WTC11 (cell line): ENCODE measurements at regions not wholly inside any gene's neighbourhood (a gene's known extent, or its start where the extent isn't known, plus 50 kb on each side); places are given as distances from the start of the nearest gene placed in this dataset.

Experiments used
- ATAC-seq: fragments of 200-7000 bp; cut with Tn5 transposase; 2 replicates; pipeline ENCODE4 v1.10.0; 2021; ENCODE audit warnings: mild to moderate bottlenecking, moderate library complexity
- CTCF ChIA-PET: fragments of 300-600 bp; sonication (Branson Sonifier 250); formaldehyde crosslinking; loops from one replicate; lab custom pipeline; 2021; ENCODE audit warnings: antibody characterized with exemption; lab: Charles Lee
- POLR2A ChIA-PET: fragments of 350-600 bp; sonication (Branson Sonifier 250); formaldehyde crosslinking; loops from one replicate; lab custom pipeline; 2021; ENCODE audit warnings: antibody characterized with exemption; lab: Charles Lee
- DNase-seq: peaks from one replicate; pipeline ENCODE4 v3.0.0; 2021; ENCODE audit warnings: low spot score
- H3K27ac Mint-ChIP-seq: 2 replicates; pipeline ENCODE4 v1.8.0; 2021; ENCODE audit warnings: mixed read lengths
- H3K27me3 Mint-ChIP-seq: 2 replicates; pipeline ENCODE4 v1.8.0; 2021; ENCODE audit warnings: low read depth, mild to moderate bottlenecking, moderate library complexity, mixed read lengths
- H3K36me3 Mint-ChIP-seq: 2 replicates; pipeline ENCODE4 v1.8.0; 2021; ENCODE audit warnings: mixed read lengths
- H3K4me1 Mint-ChIP-seq: 2 replicates; pipeline ENCODE4 v1.8.0; 2022; ENCODE audit warnings: mixed read lengths
- H3K4me3 Mint-ChIP-seq: 2 replicates; pipeline ENCODE4 v1.8.0; 2021; ENCODE audit warnings: mild to moderate bottlenecking, moderate library complexity, mixed read lengths
- H3K9me3 Mint-ChIP-seq: 2 replicates; pipeline ENCODE4 v1.8.0; 2021; ENCODE audit warnings: mixed read lengths
- CBFB ChIP-seq: sonication (generic); formaldehyde crosslinking; IDR thresholded peaks from 2 replicates; pipeline ENCODE4 v1.8.1; 2022; ENCODE audit warnings: mild to moderate bottlenecking, low read depth, missing genetic modification reagents
- CREB1 ChIP-seq: sonication (generic); formaldehyde crosslinking; IDR thresholded peaks from 2 replicates; pipeline ENCODE4 v1.8.0; 2023; ENCODE audit warnings: mild to moderate bottlenecking, missing genetic modification reagents
- E2F1 ChIP-seq: sonication (generic); formaldehyde crosslinking; IDR thresholded peaks from 2 replicates; pipeline ENCODE4 v1.8.0; 2022; ENCODE audit warnings: mild to moderate bottlenecking, missing genetic modification reagents
- ESRRA ChIP-seq: sonication (generic); formaldehyde crosslinking; IDR thresholded peaks from 2 replicates; pipeline ENCODE4 v1.8.1; 2022; ENCODE audit warnings: mild to moderate bottlenecking, missing genetic modification reagents, borderline replicate concordance
- FOXP4 ChIP-seq: sonication (generic); formaldehyde crosslinking; IDR thresholded peaks from 2 replicates; pipeline ENCODE4 v1.8.0; 2022; ENCODE audit warnings: mild to moderate bottlenecking, missing genetic modification reagents
- GABPB1 ChIP-seq: sonication (generic); formaldehyde crosslinking; IDR thresholded peaks from 2 replicates; pipeline ENCODE4 v1.8.1; 2023; ENCODE audit warnings: mild to moderate bottlenecking, missing genetic modification reagents
- KAT7 ChIP-seq: sonication (generic); formaldehyde crosslinking; IDR thresholded peaks from 2 replicates; pipeline ENCODE4 v1.8.1; 2023; ENCODE audit warnings: missing genetic modification reagents, mild to moderate bottlenecking, borderline replicate concordance
- MAX ChIP-seq: sonication (generic); formaldehyde crosslinking; IDR thresholded peaks from 2 replicates; pipeline ENCODE4 v1.8.0; 2022; ENCODE audit warnings: mild to moderate bottlenecking, missing genetic modification reagents
- MLX ChIP-seq: sonication (generic); formaldehyde crosslinking; IDR thresholded peaks from 2 replicates; pipeline ENCODE4 v1.8.1; 2023; ENCODE audit warnings: mild to moderate bottlenecking, missing genetic modification reagents, moderate library complexity
- MYBL2 ChIP-seq: sonication (generic); formaldehyde crosslinking; IDR thresholded peaks from 2 replicates; pipeline ENCODE4 v1.8.1; 2023; ENCODE audit warnings: mild to moderate bottlenecking, moderate library complexity, missing genetic modification reagents
- NFE2L1 ChIP-seq: sonication (generic); formaldehyde crosslinking; IDR thresholded peaks from 2 replicates; pipeline ENCODE4 v1.8.1; 2023; ENCODE audit warnings: missing genetic modification reagents
- NFYB ChIP-seq: sonication (generic); formaldehyde crosslinking; conservative IDR thresholded peaks from 2 replicates; pipeline ENCODE4 v1.8.0; 2022; ENCODE audit warnings: low read depth, missing genetic modification reagents
- NR2C2 ChIP-seq: sonication (generic); formaldehyde crosslinking; IDR thresholded peaks from 2 replicates; pipeline ENCODE4 v1.8.0; 2022; ENCODE audit warnings: mild to moderate bottlenecking, missing genetic modification reagents
- PRRX2 ChIP-seq: fragments of 250-450 bp; sonication (Bioruptor Pico); IDR thresholded peaks from 2 replicates; pipeline ENCODE4 v1.8.0; 2021; ENCODE audit warnings: mild to moderate bottlenecking
- RELA ChIP-seq: sonication (generic); formaldehyde crosslinking; IDR thresholded peaks from 2 replicates; pipeline ENCODE4 v1.8.1; 2022; ENCODE audit warnings: missing genetic modification reagents, mild to moderate bottlenecking, borderline replicate concordance
- SMAD3 ChIP-seq: sonication (generic); formaldehyde crosslinking; IDR thresholded peaks from 2 replicates; pipeline ENCODE4 v1.8.0; 2022; ENCODE audit warnings: missing genetic modification reagents, mild to moderate bottlenecking, borderline replicate concordance
- SMAD4 ChIP-seq: sonication (generic); formaldehyde crosslinking; IDR thresholded peaks from 2 replicates; pipeline ENCODE4 v1.8.0; 2022; ENCODE audit warnings: mild to moderate bottlenecking, missing genetic modification reagents
- TEAD4 ChIP-seq: sonication (generic); formaldehyde crosslinking; IDR thresholded peaks from 2 replicates; pipeline ENCODE4 v1.8.0; 2022; ENCODE audit warnings: mild to moderate bottlenecking, missing genetic modification reagents
- TP53 ChIP-seq: sonication (generic); formaldehyde crosslinking; IDR thresholded peaks from 2 replicates; pipeline ENCODE4 v1.8.1; 2023; ENCODE audit warnings: mild to moderate bottlenecking, missing genetic modification reagents
- ZNF317 ChIP-seq: sonication (generic); formaldehyde crosslinking; IDR thresholded peaks from 2 replicates; pipeline ENCODE4 v1.8.1; 2023; ENCODE audit warnings: low read depth, mild to moderate bottlenecking, moderate library complexity, missing genetic modification reagents, borderline replicate concordance
- ZNF416 ChIP-seq: fragments of 250-450 bp; sonication (Bioruptor Pico); IDR thresholded peaks from 2 replicates; pipeline ENCODE4 v1.9.0; 2021; ENCODE audit warnings: mild to moderate bottlenecking, inconsistent platforms
- ZNF425 ChIP-seq: fragments of 250-450 bp; sonication (Bioruptor Pico); conservative IDR thresholded peaks from 2 replicates; pipeline ENCODE4 v1.9.0; 2021; ENCODE audit warnings: mild to moderate bottlenecking
- TF ChIP-seq, protein P1 (sequence below): sonication (generic); formaldehyde crosslinking; conservative IDR thresholded peaks from 2 replicates; pipeline ENCODE4 v1.8.1; 2022; ENCODE audit warnings: mild to moderate bottlenecking, missing genetic modification reagents
- TF ChIP-seq, protein P2 (sequence below): sonication (generic); formaldehyde crosslinking; IDR thresholded peaks from 2 replicates; pipeline ENCODE4 v1.8.1; 2022; ENCODE audit warnings: mild to moderate bottlenecking, missing genetic modification reagents, moderate library complexity, borderline replicate concordance
- TF ChIP-seq, protein P3 (sequence below): fragments of 250-450 bp; sonication (Bioruptor Pico); IDR thresholded peaks from 2 replicates; pipeline ENCODE4 v1.9.0; 2021; ENCODE audit warnings: mild to moderate bottlenecking

- ChIA-PET POLR2A (no interaction called here), CTCF (no interaction called here)
- H3K27me3 Mint-ChIP-seq: peaks cover 2% of the 10 kb centered on the region; the same call in 1 of the 2 replicates
- H3K36me3 Mint-ChIP-seq: peaks cover 7% of the 10 kb centered on the region; the same call in 1 of the 2 replicates
- ATAC-seq: no peak
- DNase-seq: no peak
- H3K4me3 Mint-ChIP-seq: no peak overlapping the region
- no peak overlapping the region for H3K27ac Mint-ChIP-seq
- TF ChIP-seq TEAD4 (CRISPR knock-in tag) (no peak), ZNF425 (CRISPR knock-in tag) (no peak), GABPB1 (no peak), TP53 (CRISPR knock-in tag) (no peak), SMAD4 (CRISPR knock-in tag) (no peak), E2F1 (CRISPR knock-in tag) (no peak), ZNF416 (no peak), NFYB (CRISPR knock-in tag) (no peak), MAX (CRISPR knock-in tag) (no peak), PRRX2 (CRISPR knock-in tag) (no peak), ESRRA (CRISPR knock-in tag) (no peak), MLX (CRISPR knock-in tag) (no peak), FOXP4 (CRISPR knock-in tag) (no peak), NFE2L1 (CRISPR knock-in tag) (no peak), RELA (CRISPR knock-in tag) (no peak), CREB1 (CRISPR knock-in tag) (no peak), ZNF317 (CRISPR knock-in tag) (no peak)
- TF ChIP-seq, protein P1, sequence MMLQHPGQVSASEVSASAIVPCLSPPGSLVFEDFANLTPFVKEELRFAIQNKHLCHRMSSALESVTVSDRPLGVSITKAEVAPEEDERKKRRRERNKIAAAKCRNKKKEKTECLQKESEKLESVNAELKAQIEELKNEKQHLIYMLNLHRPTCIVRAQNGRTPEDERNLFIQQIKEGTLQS (CRISPR knock-in tag): no peak
- TF ChIP-seq, protein P2, sequence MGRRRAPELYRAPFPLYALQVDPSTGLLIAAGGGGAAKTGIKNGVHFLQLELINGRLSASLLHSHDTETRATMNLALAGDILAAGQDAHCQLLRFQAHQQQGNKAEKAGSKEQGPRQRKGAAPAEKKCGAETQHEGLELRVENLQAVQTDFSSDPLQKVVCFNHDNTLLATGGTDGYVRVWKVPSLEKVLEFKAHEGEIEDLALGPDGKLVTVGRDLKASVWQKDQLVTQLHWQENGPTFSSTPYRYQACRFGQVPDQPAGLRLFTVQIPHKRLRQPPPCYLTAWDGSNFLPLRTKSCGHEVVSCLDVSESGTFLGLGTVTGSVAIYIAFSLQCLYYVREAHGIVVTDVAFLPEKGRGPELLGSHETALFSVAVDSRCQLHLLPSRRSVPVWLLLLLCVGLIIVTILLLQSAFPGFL (CRISPR knock-in tag): no peak
- peaks cover 19% of the 10 kb centered on the region for H3K4me1 Mint-ChIP-seq
- peaks cover 19% of the 10 kb centered on the region for H3K9me3 Mint-ChIP-seq
These were observed 452.1 kb downstream of the MN1 start for GRCh38 chr22:27349456-27349855.

GRCh38 chr22:27350306-27350705, 451.2 kb downstream of the MN1 start:
- ATAC-seq (no peak), DNase-seq (no peak)
- no peak overlapping the region for H3K27ac Mint-ChIP-seq
- peaks cover 19% of the 10 kb centered on the region for H3K9me3 Mint-ChIP-seq
- ChIA-PET CTCF (no interaction called here), POLR2A (no interaction called here)
- peaks cover 14% of the 10 kb centered on the region for H3K4me1 Mint-ChIP-seq
- H3K4me3 Mint-ChIP-seq: no peak overlapping the region
- peaks cover 2% of the 10 kb centered on the region; the same call in 1 of the 2 replicates for H3K27me3 Mint-ChIP-seq
- H3K36me3 Mint-ChIP-seq: peaks cover 7% of the 10 kb centered on the region; the same call in 1 of the 2 replicates
- TF ChIP-seq NFE2L1 (CRISPR knock-in tag) (no peak), MAX (CRISPR knock-in tag) (no peak), ZNF317 (CRISPR knock-in tag) (no peak), CBFB (CRISPR knock-in tag) (no peak), SMAD3 (CRISPR knock-in tag) (no peak), ZNF425 (CRISPR knock-in tag) (no peak), MYBL2 (CRISPR knock-in tag) (no peak), TEAD4 (CRISPR knock-in tag) (no peak), KAT7 (CRISPR knock-in tag) (no peak), NR2C2 (CRISPR knock-in tag) (no peak)
- TF ChIP-seq, protein P3, sequence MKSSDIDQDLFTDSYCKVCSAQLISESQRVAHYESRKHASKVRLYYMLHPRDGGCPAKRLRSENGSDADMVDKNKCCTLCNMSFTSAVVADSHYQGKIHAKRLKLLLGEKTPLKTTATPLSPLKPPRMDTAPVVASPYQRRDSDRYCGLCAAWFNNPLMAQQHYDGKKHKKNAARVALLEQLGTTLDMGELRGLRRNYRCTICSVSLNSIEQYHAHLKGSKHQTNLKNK (CRISPR knock-in tag): no peak
